ENCODE measurements at regions not wholly inside any gene's neighbourhood (a gene's known extent, or its start where the extent isn't known, plus 50 kb on each side); places are given as distances from the start of the nearest gene placed in this dataset.
"Not testable (repeated sequence)": the region's sequence is repeated elsewhere in the genome, so short reads cannot be mapped to it uniquely, and the experiment has no call there.

GRCh38 chr12:9342614-9343353 lies 134.6 kb upstream of the PZP start:
- no peak for DNase-seq (ENCODE audit: extremely low read depth in 1 of 2, low read depth in 1 of 2)

- no peak for DNase-seq (ENCODE audit: extremely low read depth in 1 of 2, low read depth in 1 of 2)
Measured at GRCh38 chr12:9341260-9341585, 133.0 kb upstream of the PZP start.

- DNase-seq (ENCODE audit: extremely low read depth in 1 of 2, low read depth in 1 of 2): no peak
Measured at GRCh38 chr12:9340422-9341259, 132.4 kb upstream of the PZP start.

GRCh38 chr12:9337656-9338055 lies 129.5 kb upstream of the PZP start:
- no peak for DNase-seq (ENCODE audit: extremely low read depth in 1 of 2, low read depth in 1 of 2)

- not testable (repeated sequence) for DNase-seq (ENCODE audit: extremely low read depth in 1 of 2, low read depth in 1 of 2)
Measured at GRCh38 chr12:9336375-9337011, 128.3 kb upstream of the PZP start.

- no peak for DNase-seq (ENCODE audit: extremely low read depth in 1 of 2, low read depth in 1 of 2)
Measured at GRCh38 chr12:9335867-9336266, 127.7 kb upstream of the PZP start.

- DNase-seq (ENCODE audit: extremely low read depth in 1 of 2, low read depth in 1 of 2): no peak
Measured at GRCh38 chr12:9334964-9335363, 126.8 kb upstream of the PZP start.

- DNase-seq (ENCODE audit: extremely low read depth in 1 of 2, low read depth in 1 of 2): no peak
Measured at GRCh38 chr12:9334041-9334692, 126.0 kb upstream of the PZP start.

- DNase-seq (ENCODE audit: extremely low read depth in 1 of 2, low read depth in 1 of 2): no peak
Measured at GRCh38 chr12:9333161-9333560, 125.0 kb upstream of the PZP start.

GRCh38 chr12:9332564-9332963 lies 124.4 kb upstream of the PZP start:
- no peak for DNase-seq (ENCODE audit: extremely low read depth in 1 of 2, low read depth in 1 of 2)

GRCh38 chr12:9331218-9331626 lies 123.0 kb upstream of the PZP start:
- DNase-seq (ENCODE audit: extremely low read depth in 1 of 2, low read depth in 1 of 2): peak; percentile 4 to 57

GRCh38 chr12:9329019-9329418 lies 120.8 kb upstream of the PZP start:
- DNase-seq (ENCODE audit: extremely low read depth in 1 of 2, low read depth in 1 of 2): no peak

- no peak for DNase-seq (ENCODE audit: extremely low read depth in 1 of 2, low read depth in 1 of 2)
Measured at GRCh38 chr12:9328065-9328464, 119.9 kb upstream of the PZP start.

- no peak for DNase-seq (ENCODE audit: extremely low read depth in 1 of 2, low read depth in 1 of 2)
Measured at GRCh38 chr12:9327320-9327719, 119.1 kb upstream of the PZP start.

- not testable (repeated sequence) for DNase-seq (ENCODE audit: extremely low read depth in 1 of 2, low read depth in 1 of 2)
Measured at GRCh38 chr12:9326849-9327248, 118.7 kb upstream of the PZP start.

GRCh38 chr12:9326085-9326484 lies 117.9 kb upstream of the PZP start:
- DNase-seq (ENCODE audit: extremely low read depth in 1 of 2, low read depth in 1 of 2): no peak

GRCh38 chr12:9325471-9325870 lies 117.3 kb upstream of the PZP start:
- no peak for DNase-seq (ENCODE audit: extremely low read depth in 1 of 2, low read depth in 1 of 2)

GRCh38 chr12:9324782-9325181 lies 116.6 kb upstream of the PZP start:
- DNase-seq (ENCODE audit: extremely low read depth in 1 of 2, low read depth in 1 of 2): no peak

GRCh38 chr12:9323144-9323681 lies 115.0 kb upstream of the PZP start:
- DNase-seq (ENCODE audit: extremely low read depth in 1 of 2, low read depth in 1 of 2): no peak

- no peak for DNase-seq (ENCODE audit: extremely low read depth in 1 of 2, low read depth in 1 of 2)
Measured at GRCh38 chr12:9319842-9320173, 111.6 kb upstream of the PZP start.
